DND-41 (cell line): ENCODE measurements at regions not wholly inside any gene's neighbourhood (a gene's known extent, or its start where the extent isn't known, plus 50 kb on each side); places are given as distances from the start of the nearest gene placed in this dataset.

ENCODE experiments used
- ATAC-seq: fragments of 200-7000 bp; cut with Tn5 transposase; 3 replicates; pipeline ENCODE4 v1.9.1; 2021; ENCODE audit warnings: low read depth; ENCODE audit not compliant: insufficient read depth
- DNase-seq: peaks from one replicate; pipeline ENCODE4 v3.0.0-alpha.2; 2020
- H2AFZ ChIP-seq: 2 replicates; pipeline ENCODE4 v1.6.0; 2012; ENCODE audit warnings: low read depth, low read length
- H3K27ac ChIP-seq: 2 replicates; pipeline ENCODE4 v1.5.1; 2012; ENCODE audit warnings: low read length, inconsistent platforms
- H3K27me3 ChIP-seq: fragments of 200-600 bp; sonication (generic); 2 replicates; pipeline ENCODE4 v1.6.0; 2012; ENCODE audit warnings: low read length, mild to moderate bottlenecking, inconsistent platforms; ENCODE audit not compliant: insufficient read depth, poor library complexity
- H3K36me3 ChIP-seq: 2 replicates; pipeline ENCODE4 v1.5.1; 2012; ENCODE audit warnings: low read length, inconsistent platforms; ENCODE audit not compliant: insufficient read depth
- H3K4me1 ChIP-seq: 2 replicates; pipeline ENCODE4 v1.5.1; 2012; ENCODE audit warnings: mild to moderate bottlenecking, low read length; ENCODE audit not compliant: insufficient read depth
- H3K4me2 ChIP-seq: 2 replicates; pipeline ENCODE4 v1.6.0; 2012; ENCODE audit warnings: mild to moderate bottlenecking, moderate library complexity, low read length, inconsistent platforms; ENCODE audit not compliant: insufficient read depth
- H3K4me3 ChIP-seq, 2 experiments: fragments of 200-600 bp in 1 of 2; shearing (Covaris generic) in 1 of 2; 2 replicates each; pipeline ENCODE4 v1.5.1; 2012 to 2016; ENCODE audit warnings: inconsistent platforms in 2 of 2, low read length in 2 of 2, mild to moderate bottlenecking in 2 of 2, low read depth in 1 of 2, moderate library complexity in 1 of 2
- H3K79me2 ChIP-seq: 2 replicates; pipeline ENCODE4 v1.6.0; 2012; ENCODE audit warnings: low read length, inconsistent platforms; ENCODE audit not compliant: insufficient read depth
- H3K9ac ChIP-seq: 2 replicates; pipeline ENCODE4 v1.6.0; 2012; ENCODE audit warnings: low read depth, mild to moderate bottlenecking, inconsistent platforms, low read length, moderate library complexity
- H3K9me3 ChIP-seq: 2 replicates; pipeline ENCODE4 v1.5.1; 2012; ENCODE audit warnings: low read length, moderate library complexity, mild to moderate bottlenecking, inconsistent platforms; ENCODE audit not compliant: insufficient read depth, severe bottlenecking
- H4K20me1 ChIP-seq: 2 replicates; pipeline ENCODE4 v1.6.0; 2012; ENCODE audit warnings: low read length; ENCODE audit not compliant: insufficient read depth
- EZH2 ChIP-seq: IDR thresholded peaks from 3 replicates; pipeline ENCODE4 v1.6.1; 2012; ENCODE audit warnings: borderline replicate concordance, low read depth, mild to moderate bottlenecking, moderate library complexity, low read length, inconsistent platforms; ENCODE audit not compliant: severe bottlenecking
- TF ChIP-seq, protein P1 (sequence below): IDR thresholded peaks from 2 replicates; pipeline ENCODE4 v1.5.1; 2012; ENCODE audit warnings: borderline replicate concordance, low read length, moderate library complexity, mild to moderate bottlenecking; ENCODE audit not compliant: poor library complexity, severe bottlenecking; ENCODE audit errors: extremely low read depth

DNA sequence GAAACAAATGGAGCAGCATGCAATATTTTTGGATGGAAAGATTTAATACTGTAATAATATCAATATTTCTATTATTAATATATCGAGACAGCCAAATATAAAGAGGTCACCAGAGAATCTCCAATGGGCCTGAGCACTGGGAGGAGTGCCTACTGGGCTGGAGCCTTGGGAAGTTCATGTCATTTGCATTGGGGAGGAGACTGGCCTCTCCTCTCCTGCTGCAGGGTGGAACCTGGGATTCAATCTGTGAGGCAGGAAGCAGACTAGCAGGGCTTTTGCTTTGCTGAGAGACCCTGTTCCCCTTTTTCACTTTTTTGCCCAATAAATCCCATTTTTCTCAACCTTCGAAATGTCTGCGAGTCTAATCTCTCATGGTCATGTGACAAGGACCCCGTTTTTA is 390.6 kb upstream of the CYRIA start:
- Histone ChIP-seq H3K4me1 (no peaks in the 10 kb centered on the region), H3K27me3 (no peaks in the 10 kb centered on the region), H3K9me3 (peaks cover 2% of the 10 kb centered on the region), H3K4me2 (no peak overlapping the region), H3K79me2 (no peaks in the 10 kb centered on the region), H3K27ac (no peak overlapping the region), H2AFZ (no peak overlapping the region), H3K4me3 (no peak overlapping the region), H4K20me1 (no peaks in the 10 kb centered on the region), H3K36me3 (no peaks in the 10 kb centered on the region), H3K9ac (no peak overlapping the region)
- TF ChIP-seq, protein P1, sequence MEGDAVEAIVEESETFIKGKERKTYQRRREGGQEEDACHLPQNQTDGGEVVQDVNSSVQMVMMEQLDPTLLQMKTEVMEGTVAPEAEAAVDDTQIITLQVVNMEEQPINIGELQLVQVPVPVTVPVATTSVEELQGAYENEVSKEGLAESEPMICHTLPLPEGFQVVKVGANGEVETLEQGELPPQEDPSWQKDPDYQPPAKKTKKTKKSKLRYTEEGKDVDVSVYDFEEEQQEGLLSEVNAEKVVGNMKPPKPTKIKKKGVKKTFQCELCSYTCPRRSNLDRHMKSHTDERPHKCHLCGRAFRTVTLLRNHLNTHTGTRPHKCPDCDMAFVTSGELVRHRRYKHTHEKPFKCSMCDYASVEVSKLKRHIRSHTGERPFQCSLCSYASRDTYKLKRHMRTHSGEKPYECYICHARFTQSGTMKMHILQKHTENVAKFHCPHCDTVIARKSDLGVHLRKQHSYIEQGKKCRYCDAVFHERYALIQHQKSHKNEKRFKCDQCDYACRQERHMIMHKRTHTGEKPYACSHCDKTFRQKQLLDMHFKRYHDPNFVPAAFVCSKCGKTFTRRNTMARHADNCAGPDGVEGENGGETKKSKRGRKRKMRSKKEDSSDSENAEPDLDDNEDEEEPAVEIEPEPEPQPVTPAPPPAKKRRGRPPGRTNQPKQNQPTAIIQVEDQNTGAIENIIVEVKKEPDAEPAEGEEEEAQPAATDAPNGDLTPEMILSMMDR = no peak
- no peak for TF ChIP-seq EZH2
- no peak for ATAC-seq
- DNase-seq = no peak

DNA sequence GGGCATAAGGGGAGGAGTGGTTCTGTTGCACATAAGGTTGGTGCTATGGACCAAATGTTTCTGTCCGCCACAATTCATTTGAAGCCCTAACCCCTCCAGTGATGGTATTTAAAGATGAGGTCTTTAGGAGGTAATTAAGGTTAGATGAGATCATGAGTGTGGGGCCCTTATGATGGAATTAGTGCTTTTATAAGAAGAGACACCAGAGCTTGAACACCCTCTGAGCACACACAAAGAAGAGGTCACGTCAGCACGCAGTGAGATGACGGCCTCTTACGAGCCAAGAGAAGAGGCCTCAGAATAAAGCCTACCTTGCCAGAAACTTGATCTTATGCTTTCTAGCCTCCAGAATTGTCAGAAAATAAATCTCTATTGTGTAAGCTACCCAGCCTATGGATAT is 386.4 kb upstream of the CYRIA start:
- TF ChIP-seq, protein P1 = no peak
- no peak for TF ChIP-seq EZH2
- no peaks in the 10 kb centered on the region for H4K20me1 ChIP-seq
- DNase-seq (no peak), ATAC-seq (no peak)
- no peak overlapping the region for H3K27ac ChIP-seq
- H3K9ac ChIP-seq = no peak overlapping the region
- H3K4me3 ChIP-seq = no peak overlapping the region
- no peaks in the 10 kb centered on the region for H3K79me2 ChIP-seq
- H2AFZ ChIP-seq = no peak overlapping the region
- H3K4me2 ChIP-seq = no peak overlapping the region
- no peaks in the 10 kb centered on the region for H3K36me3 ChIP-seq
- H3K4me1 ChIP-seq = no peaks in the 10 kb centered on the region
- H3K27me3 ChIP-seq = no peaks in the 10 kb centered on the region
- H3K9me3 ChIP-seq = peaks cover 2% of the 10 kb centered on the region

DNA sequence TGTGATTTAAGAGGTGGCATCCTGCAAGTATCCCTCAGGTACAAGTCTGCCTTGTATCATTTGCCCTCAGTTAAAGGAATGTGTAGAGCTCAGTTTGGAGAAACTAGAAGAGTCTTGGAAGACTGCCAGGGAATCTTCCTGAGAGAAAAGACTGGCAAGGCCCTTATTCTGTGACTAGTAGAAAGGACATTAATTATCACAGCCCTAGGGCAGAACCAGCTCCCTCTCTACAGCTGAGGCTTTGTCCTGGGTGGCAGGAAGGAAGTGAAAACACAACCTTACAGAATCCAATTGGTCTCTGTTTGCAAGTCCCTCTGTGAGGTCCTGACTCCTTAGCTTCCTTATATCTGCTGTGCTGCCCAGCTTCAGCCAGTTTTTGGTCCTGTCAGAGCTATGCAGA is 385.9 kb upstream of the CYRIA start:
- Histone ChIP-seq H3K79me2 (no peaks in the 10 kb centered on the region), H3K27me3 (no peaks in the 10 kb centered on the region), H3K4me1 (no peaks in the 10 kb centered on the region), H3K27ac (no peak overlapping the region), H3K4me3 (no peak overlapping the region), H3K4me2 (no peak overlapping the region), H3K36me3 (no peaks in the 10 kb centered on the region), H2AFZ (no peak overlapping the region), H4K20me1 (no peaks in the 10 kb centered on the region), H3K9me3 (peaks cover 2% of the 10 kb centered on the region), H3K9ac (no peak overlapping the region)
- DNase-seq (no peak), ATAC-seq (no peak)
- TF ChIP-seq, protein P1 = no peak
- TF ChIP-seq EZH2 = no peak

DNA sequence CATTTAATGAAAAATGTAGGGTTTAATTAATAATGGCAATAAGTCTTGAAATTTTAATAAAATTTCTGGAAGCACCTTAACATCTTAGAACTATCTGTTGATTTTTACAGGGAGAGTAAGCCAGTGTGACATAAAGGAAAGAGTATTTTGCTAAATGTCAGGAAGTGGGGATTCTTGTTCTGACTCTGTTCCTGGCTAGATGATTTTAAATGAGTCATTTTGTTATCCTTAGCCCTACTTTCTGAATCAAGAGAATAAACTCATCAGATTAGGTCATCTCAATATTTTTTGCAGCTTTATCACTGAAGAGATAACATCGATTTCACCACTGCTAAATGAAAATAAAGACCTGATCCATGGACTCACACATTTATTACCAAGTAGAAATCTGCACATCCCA is 377.5 kb upstream of the CYRIA start:
- no peak overlapping the region for H3K4me2 ChIP-seq
- H3K27ac ChIP-seq = no peak overlapping the region
- H4K20me1 ChIP-seq = no peaks in the 10 kb centered on the region
- DNase-seq (no peak), ATAC-seq (no peak)
- H3K4me1 ChIP-seq = no peaks in the 10 kb centered on the region
- no peak overlapping the region for H3K4me3 ChIP-seq
- no peak overlapping the region for H3K9ac ChIP-seq
- TF ChIP-seq, protein P1 = no peak
- TF ChIP-seq EZH2 = no peak
- no peak overlapping the region for H2AFZ ChIP-seq
- no peaks in the 10 kb centered on the region for H3K9me3 ChIP-seq
- H3K79me2 ChIP-seq = no peaks in the 10 kb centered on the region
- H3K36me3 ChIP-seq = no peaks in the 10 kb centered on the region
- no peaks in the 10 kb centered on the region for H3K27me3 ChIP-seq
